ENCODE measurements at regions not wholly inside any gene's neighbourhood (a gene's known extent, or its start where the extent isn't known, plus 50 kb on each side); places are given as distances from the start of the nearest gene placed in this dataset.

GRCh38 chr4:100100985-100101384 is 89.3 kb downstream of the DDIT4L start:
- no peak for TF ChIP-seq TAF1 (IDR thresholded peaks at IDR 0.05; ENCODE audit: borderline replicate concordance, insufficient read depth, low read length)
- TF ChIP-seq SIN3A (IDR thresholded peaks at IDR 0.05; ENCODE audit: borderline replicate concordance, insufficient read depth, low read length): no peak
- TF ChIP-seq, protein P1, sequence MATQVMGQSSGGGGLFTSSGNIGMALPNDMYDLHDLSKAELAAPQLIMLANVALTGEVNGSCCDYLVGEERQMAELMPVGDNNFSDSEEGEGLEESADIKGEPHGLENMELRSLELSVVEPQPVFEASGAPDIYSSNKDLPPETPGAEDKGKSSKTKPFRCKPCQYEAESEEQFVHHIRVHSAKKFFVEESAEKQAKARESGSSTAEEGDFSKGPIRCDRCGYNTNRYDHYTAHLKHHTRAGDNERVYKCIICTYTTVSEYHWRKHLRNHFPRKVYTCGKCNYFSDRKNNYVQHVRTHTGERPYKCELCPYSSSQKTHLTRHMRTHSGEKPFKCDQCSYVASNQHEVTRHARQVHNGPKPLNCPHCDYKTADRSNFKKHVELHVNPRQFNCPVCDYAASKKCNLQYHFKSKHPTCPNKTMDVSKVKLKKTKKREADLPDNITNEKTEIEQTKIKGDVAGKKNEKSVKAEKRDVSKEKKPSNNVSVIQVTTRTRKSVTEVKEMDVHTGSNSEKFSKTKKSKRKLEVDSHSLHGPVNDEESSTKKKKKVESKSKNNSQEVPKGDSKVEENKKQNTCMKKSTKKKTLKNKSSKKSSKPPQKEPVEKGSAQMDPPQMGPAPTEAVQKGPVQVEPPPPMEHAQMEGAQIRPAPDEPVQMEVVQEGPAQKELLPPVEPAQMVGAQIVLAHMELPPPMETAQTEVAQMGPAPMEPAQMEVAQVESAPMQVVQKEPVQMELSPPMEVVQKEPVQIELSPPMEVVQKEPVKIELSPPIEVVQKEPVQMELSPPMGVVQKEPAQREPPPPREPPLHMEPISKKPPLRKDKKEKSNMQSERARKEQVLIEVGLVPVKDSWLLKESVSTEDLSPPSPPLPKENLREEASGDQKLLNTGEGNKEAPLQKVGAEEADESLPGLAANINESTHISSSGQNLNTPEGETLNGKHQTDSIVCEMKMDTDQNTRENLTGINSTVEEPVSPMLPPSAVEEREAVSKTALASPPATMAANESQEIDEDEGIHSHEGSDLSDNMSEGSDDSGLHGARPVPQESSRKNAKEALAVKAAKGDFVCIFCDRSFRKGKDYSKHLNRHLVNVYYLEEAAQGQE (IDR thresholded peaks at IDR 0.05; ENCODE audit: insufficient read depth in 1 of 2, low read depth in 2 of 2, low read length in 2 of 2): no peak
- no peak for TF ChIP-seq POLR2AphosphoS5 (IDR thresholded peaks at IDR 0.05; ENCODE audit: low read depth, low read length)
- TF ChIP-seq FOXP2 (optimal IDR thresholded peaks at IDR 0.05; ENCODE audit: borderline replicate concordance, extremely low read depth, extremely low read length, insufficient read depth): no peak

All from PFSK-1 (cell line).